H1 (cell line): ENCODE measurements at regions not wholly inside any gene's neighbourhood (a gene's known extent, or its start where the extent isn't known, plus 50 kb on each side); places are given as distances from the start of the nearest gene placed in this dataset.

Experiments
- BACH1 ChIP-seq: IDR thresholded peaks from 2 replicates; pipeline ENCODE4 v1.6.1; 2012; ENCODE audit warnings: low read length, improper control_type of control experiment
- CBX5 ChIP-seq: fragments of 300-800, 300-1000 bp; sonication (generic); IDR thresholded peaks from 2 replicates; pipeline ENCODE4 v1.7.1; 2016; ENCODE audit warnings: antibody characterized with exemption, low read length, low read depth
- CHD1 ChIP-seq: IDR thresholded peaks from 2 replicates; pipeline ENCODE4 v1.6.1; 2012; ENCODE audit warnings: low read depth, low read length, improper control_type of control experiment
- CTBP2 ChIP-seq: IDR thresholded peaks from 2 replicates; pipeline ENCODE4 v1.7.0; 2011; ENCODE audit warnings: borderline replicate concordance, mild to moderate bottlenecking, moderate library complexity, mixed read lengths, low read length; ENCODE audit not compliant: insufficient read depth, insufficient read length
- E2F6 ChIP-seq: IDR thresholded peaks from 2 replicates; pipeline ENCODE4 v1.6.1; 2012; ENCODE audit warnings: inconsistent platforms
- KDM4A ChIP-seq: IDR thresholded peaks from one replicate; pipeline ENCODE4 v1.7.1; 2012; ENCODE audit warnings: low read depth, mild to moderate bottlenecking, moderate library complexity, low read length, inconsistent platforms; ENCODE audit not compliant: severe bottlenecking
- TAF1 ChIP-seq: IDR thresholded peaks from 2 replicates; pipeline ENCODE4 v1.6.1; 2011; ENCODE audit warnings: mild to moderate bottlenecking, low read depth, low read length

GRCh38 chr4:4808086-4808485 is 51.4 kb upstream of the MSX1 start (continued):
- TF ChIP-seq CTBP2 (no peak), CHD1 (no peak), CBX5 (no peak), TAF1 (no peak), BACH1 (no peak), KDM4A (no peak), E2F6 (no peak)
